ENCODE measurements at regions not wholly inside any gene's neighbourhood (a gene's known extent, or its start where the extent isn't known, plus 50 kb on each side); places are given as distances from the start of the nearest gene placed in this dataset.

DNA sequence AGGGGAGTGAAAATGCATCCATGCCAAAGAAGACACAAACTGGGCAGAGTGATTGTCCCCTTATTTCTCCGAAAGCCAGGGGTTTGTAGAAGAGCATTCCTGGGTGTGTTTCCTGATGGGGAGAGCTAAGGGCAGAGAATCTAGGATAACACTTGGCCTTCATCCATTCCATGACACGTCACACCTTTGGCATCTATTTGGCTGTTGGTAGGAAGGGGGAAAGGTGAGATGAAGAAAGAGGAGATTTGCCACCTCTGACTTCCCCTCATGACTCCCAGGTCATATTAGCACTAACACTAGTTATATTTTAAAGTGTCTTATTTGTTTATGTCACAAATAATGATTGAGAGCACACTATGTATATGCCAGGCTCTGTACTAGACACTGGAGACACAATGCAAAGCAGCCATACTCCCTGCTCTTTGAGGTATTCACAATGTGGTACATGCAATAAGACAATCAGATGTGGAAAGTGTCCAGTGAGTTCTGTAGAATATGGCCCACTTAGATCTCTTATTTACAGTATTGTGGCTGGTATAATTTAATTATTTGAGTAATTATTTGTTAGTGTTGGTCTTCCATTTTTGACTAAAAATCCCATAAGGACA, 54.5 kb upstream of the GADD45A start:
- Histone ChIP-seq H3K4me3 (ENCODE audit: low read length) (no peak overlapping the region), H3K9me2 (replicated peaks; ENCODE audit: low read length) (no peaks in the 10 kb centered on the region), H3K79me2 (ENCODE audit: low read length) (no peaks in the 10 kb centered on the region), H2AFZ (ENCODE audit: low read length) (no peak overlapping the region), H3F3A (ENCODE audit: low read length, unreplicated experiment) (no peaks in the 10 kb centered on the region), H3K27ac (ENCODE audit: low read length) (0 out of 2 replicates have a peak overlapping the region, but pooled peaks have one; percentile 50), H4K20me1 (ENCODE audit: low read length) (no peaks in the 10 kb centered on the region), H3K9ac (ENCODE audit: low read length) (no peak overlapping the region), H3K27me3 (ENCODE audit: low read length) (no peaks in the 10 kb centered on the region), H3K9me3 (ENCODE audit: low read length) (no peaks in the 10 kb centered on the region), H3K4me2 (ENCODE audit: low read length) (peak overlapping the region; percentile 12), H3K36me3 (ENCODE audit: low read depth, low read length) (no peaks in the 10 kb centered on the region), H3K4me1 (ENCODE audit: insufficient read depth, low read length) (peaks cover 58% of the 10 kb centered on the region)
- CTCF ChIA-PET = no interaction called here
- DNase-seq = peak; percentile 69
- intact Hi-C loops (cut with micrococcal nuclease) = loop anchor here (2.0 kb wide), 1 partner anchor 34 kb away; no protein-coding TSS in a partner anchor
- TF ChIP-seq, protein P1, sequence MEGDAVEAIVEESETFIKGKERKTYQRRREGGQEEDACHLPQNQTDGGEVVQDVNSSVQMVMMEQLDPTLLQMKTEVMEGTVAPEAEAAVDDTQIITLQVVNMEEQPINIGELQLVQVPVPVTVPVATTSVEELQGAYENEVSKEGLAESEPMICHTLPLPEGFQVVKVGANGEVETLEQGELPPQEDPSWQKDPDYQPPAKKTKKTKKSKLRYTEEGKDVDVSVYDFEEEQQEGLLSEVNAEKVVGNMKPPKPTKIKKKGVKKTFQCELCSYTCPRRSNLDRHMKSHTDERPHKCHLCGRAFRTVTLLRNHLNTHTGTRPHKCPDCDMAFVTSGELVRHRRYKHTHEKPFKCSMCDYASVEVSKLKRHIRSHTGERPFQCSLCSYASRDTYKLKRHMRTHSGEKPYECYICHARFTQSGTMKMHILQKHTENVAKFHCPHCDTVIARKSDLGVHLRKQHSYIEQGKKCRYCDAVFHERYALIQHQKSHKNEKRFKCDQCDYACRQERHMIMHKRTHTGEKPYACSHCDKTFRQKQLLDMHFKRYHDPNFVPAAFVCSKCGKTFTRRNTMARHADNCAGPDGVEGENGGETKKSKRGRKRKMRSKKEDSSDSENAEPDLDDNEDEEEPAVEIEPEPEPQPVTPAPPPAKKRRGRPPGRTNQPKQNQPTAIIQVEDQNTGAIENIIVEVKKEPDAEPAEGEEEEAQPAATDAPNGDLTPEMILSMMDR (conservative IDR thresholded peaks at IDR 0.05; ENCODE audit: low read depth, low read length) = no peak
- TF ChIP-seq EZH2 (IDR thresholded peaks at IDR 0.05; ENCODE audit: low read length, unreplicated experiment) (no peak), EZH2phosphoT487 (IDR thresholded peaks at IDR 0.05; ENCODE audit: borderline replicate concordance, low read length) (no peak)
- POLR2A ChIA-PET (ENCODE audit: unreplicated experiment) = no interaction called here
- ATAC-seq = no peak
- no TSS peak for BruUV-seq (replicated peaks)

DNA sequence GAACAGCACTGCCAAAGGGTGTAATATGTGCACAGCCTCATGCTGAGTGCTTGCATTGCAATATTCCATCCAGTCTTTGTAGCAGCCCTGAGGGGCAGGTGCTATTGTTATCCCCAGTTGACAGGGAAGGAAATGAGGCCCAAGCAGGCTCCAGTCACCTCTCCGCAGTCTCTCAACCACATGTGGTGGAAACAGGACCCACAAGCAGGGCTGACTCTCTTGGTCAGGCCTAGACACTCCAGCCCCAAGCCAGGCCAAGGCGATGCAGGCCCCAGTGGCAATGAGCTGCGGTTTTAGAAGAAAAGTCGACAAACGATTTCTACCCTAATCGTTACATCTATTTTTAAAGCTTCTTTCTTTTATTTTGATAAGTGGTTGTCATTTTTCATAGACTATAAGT, 52.6 kb upstream of the GADD45A start:
- Histone ChIP-seq H3K79me2 (ENCODE audit: low read length) (no peaks in the 10 kb centered on the region), H3K9me2 (replicated peaks; ENCODE audit: low read length) (no peaks in the 10 kb centered on the region), H3K27ac (ENCODE audit: low read length) (no peak overlapping the region), H2AFZ (ENCODE audit: low read length) (no peak overlapping the region), H4K20me1 (ENCODE audit: low read length) (no peaks in the 10 kb centered on the region), H3K4me2 (ENCODE audit: low read length) (no peak overlapping the region), H3K4me1 (ENCODE audit: insufficient read depth, low read length) (peaks cover 44% of the 10 kb centered on the region), H3K27me3 (ENCODE audit: low read length) (no peaks in the 10 kb centered on the region), H3K9me3 (ENCODE audit: low read length) (no peaks in the 10 kb centered on the region), H3K9ac (ENCODE audit: low read length) (no peak overlapping the region), H3K36me3 (ENCODE audit: low read depth, low read length) (no peaks in the 10 kb centered on the region), H3F3A (ENCODE audit: low read length, unreplicated experiment) (no peaks in the 10 kb centered on the region), H3K4me3 (ENCODE audit: low read length) (no peak overlapping the region)
- no peak for DNase-seq
- intact Hi-C loops (cut with micrococcal nuclease) = no loop called here
- CTCF ChIA-PET = no interaction called here
- BruUV-seq (replicated peaks) = no TSS peak
- no peak for TF ChIP-seq EZH2 (IDR thresholded peaks at IDR 0.05; ENCODE audit: low read length, unreplicated experiment)
- TF ChIP-seq, protein P1 (conservative IDR thresholded peaks at IDR 0.05; ENCODE audit: low read depth, low read length) = no peak
- TF ChIP-seq EZH2phosphoT487 (IDR thresholded peaks at IDR 0.05; ENCODE audit: borderline replicate concordance, low read length) = no peak
- POLR2A ChIA-PET (ENCODE audit: unreplicated experiment) = no interaction called here
- no peak for ATAC-seq

DNA sequence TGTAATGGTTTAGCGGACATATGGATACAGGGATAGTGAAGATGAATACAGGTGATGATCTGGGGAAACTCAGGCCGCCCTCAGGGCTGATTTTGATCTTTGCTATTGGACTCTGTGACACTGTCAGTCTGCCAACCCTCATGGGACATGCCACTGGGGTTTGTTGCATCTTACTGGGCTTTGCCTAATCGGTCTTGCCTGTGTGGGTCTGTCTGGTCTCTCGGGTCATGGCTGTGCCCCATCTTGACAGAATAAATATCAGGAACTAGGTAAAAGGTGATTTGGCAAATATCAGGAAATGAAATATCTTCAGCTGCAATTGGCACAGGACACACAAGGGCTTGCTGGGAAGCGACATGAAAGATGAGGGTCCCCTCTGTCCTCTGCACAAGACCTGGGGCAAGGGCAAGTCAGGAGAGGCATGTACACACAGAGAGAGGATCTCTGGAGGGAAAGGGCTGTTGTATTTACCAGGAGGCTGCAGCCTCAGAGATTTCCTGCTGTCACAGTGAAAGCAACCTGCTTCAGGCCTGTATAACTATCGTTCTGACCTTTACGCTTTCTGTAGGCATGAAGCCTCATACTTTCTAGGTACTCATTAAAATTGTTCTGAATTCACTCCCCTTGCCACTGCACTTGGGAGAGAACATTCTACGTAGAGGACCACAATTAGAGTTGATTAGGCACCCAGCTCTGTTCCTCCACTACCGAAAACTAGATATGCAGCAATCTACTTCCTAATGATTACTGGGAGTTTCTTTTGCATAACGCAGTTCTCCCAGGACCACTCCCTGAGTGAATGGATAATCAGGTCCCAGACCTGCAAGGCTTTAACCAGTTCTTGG, 52.0 kb upstream of the GADD45A start:
- Histone ChIP-seq H3K9ac (ENCODE audit: low read length) (no peak overlapping the region), H3F3A (ENCODE audit: low read length, unreplicated experiment) (no peaks in the 10 kb centered on the region), H2AFZ (ENCODE audit: low read length) (no peak overlapping the region), H3K27me3 (ENCODE audit: low read length) (no peaks in the 10 kb centered on the region), H3K4me1 (ENCODE audit: insufficient read depth, low read length) (peaks cover 37% of the 10 kb centered on the region), H3K4me3 (ENCODE audit: low read length) (no peak overlapping the region), H3K9me2 (replicated peaks; ENCODE audit: low read length) (no peaks in the 10 kb centered on the region), H3K4me2 (ENCODE audit: low read length) (no peak overlapping the region), H4K20me1 (ENCODE audit: low read length) (no peaks in the 10 kb centered on the region), H3K79me2 (ENCODE audit: low read length) (no peaks in the 10 kb centered on the region), H3K27ac (ENCODE audit: low read length) (no peak overlapping the region), H3K9me3 (ENCODE audit: low read length) (no peaks in the 10 kb centered on the region), H3K36me3 (ENCODE audit: low read depth, low read length) (no peaks in the 10 kb centered on the region)
- ATAC-seq = no peak
- TF ChIP-seq EZH2phosphoT487 (IDR thresholded peaks at IDR 0.05; ENCODE audit: borderline replicate concordance, low read length) = no peak
- ChIA-PET CTCF (no interaction called here), POLR2A (ENCODE audit: unreplicated experiment) (no interaction called here)
- no peak for DNase-seq
- no TSS peak for BruUV-seq (replicated peaks)
- intact Hi-C loops (cut with micrococcal nuclease) = no loop called here

All from PC-3 (cell line).